HG03196 (cell line): ENCODE measurements at regions not wholly inside any gene's neighbourhood (a gene's known extent, or its start where the extent isn't known, plus 50 kb on each side); places are given as distances from the start of the nearest gene placed in this dataset.

Source experiments
- ATAC-seq: cut with Tn5 transposase; IDR thresholded peaks from one replicate; pipeline ENCODE4 v1.9.1; 2021; ENCODE audit not compliant: unreplicated experiment

GRCh38 chr17:71405101-71405500 is 715.7 kb upstream of the SOX9 start:
- ATAC-seq = no peak

DNA sequence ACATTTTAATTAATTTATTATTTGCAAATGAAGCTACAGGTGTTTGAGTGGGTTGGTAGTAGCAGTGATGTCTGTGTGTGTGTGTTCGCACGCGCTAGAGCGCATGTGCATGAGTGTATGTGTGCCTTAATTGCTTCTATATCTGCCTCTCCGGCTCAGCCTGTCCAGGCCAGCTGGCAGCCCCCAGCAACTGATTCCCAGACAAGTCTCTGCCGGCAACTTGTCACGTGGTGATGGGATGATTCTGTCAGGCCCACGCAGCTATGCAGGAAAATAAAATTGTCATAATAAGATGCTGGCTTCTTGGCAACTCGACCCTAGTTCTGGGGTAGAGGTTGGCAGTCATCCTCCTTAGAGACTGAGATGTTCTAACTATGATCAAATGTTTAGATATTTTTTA is 712.8 kb upstream of the SOX9 start:
- ATAC-seq = no peak

DNA sequence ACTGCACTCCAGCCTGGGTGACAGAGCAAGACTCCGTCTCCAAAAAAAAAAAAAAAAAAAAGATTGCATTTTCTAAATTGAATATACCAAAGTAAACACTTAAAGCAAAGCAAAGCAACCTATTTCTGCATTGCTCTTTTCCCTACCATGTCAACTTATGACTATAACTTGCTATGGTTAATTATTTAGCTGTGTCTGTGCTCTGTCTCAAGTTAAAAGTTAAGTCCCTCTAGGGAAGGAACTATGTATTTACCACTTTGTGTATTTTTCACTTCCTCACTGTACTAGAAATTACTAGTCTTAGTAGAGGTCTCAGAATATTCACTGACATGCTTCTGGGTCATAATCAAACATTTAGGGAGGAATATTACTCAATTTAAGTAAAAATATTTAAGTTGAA is 711.7 kb upstream of the SOX9 start:
- no peak for ATAC-seq

- ATAC-seq = no peak
Observed at GRCh38 chr17:71409712-71410111, 711.1 kb upstream of the SOX9 start.

DNA sequence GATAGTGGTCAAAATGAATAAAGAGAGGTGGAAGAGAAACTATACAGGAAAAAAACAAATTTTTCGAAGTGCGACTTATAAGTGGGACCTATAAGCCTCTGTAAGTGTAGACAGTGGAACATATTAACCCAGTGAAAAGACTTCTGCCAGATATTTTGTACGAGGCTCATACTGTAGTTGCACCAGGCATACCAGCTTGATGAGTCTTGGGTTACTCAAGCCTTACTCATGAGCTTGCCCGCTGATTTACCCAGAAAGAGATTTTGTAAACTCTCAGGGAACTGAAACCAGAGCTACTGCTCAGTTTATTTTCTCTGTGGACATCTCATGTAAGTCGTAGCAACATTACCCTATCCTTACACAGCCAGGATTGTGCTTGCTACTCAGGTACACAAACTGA is 708.0 kb upstream of the SOX9 start:
- no peak for ATAC-seq

- ATAC-seq = no peak
Observed at GRCh38 chr17:71413935-71414334, 706.9 kb upstream of the SOX9 start.

GRCh38 chr17:71417142-71417541 is 703.7 kb upstream of the SOX9 start:
- ATAC-seq = no peak

DNA sequence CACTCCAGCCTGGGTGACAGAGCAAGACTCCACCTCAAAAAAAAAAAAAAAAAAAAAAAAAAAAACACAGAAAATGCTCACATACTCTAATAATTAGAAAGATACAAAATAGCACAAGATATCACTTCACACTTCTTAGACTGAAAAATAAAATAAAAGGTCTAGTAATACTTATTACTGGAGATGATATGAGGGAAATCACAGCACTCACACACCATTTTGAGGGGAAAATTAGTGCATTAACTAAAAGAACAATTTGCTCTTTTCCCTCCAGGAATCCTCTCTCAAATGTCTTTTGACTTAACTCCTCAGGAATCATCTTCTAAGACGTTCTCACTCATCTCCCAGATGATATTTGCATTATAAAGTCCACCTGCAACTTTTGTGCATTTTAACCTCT is 697.9 kb upstream of the SOX9 start:
- ATAC-seq = no peak

DNA sequence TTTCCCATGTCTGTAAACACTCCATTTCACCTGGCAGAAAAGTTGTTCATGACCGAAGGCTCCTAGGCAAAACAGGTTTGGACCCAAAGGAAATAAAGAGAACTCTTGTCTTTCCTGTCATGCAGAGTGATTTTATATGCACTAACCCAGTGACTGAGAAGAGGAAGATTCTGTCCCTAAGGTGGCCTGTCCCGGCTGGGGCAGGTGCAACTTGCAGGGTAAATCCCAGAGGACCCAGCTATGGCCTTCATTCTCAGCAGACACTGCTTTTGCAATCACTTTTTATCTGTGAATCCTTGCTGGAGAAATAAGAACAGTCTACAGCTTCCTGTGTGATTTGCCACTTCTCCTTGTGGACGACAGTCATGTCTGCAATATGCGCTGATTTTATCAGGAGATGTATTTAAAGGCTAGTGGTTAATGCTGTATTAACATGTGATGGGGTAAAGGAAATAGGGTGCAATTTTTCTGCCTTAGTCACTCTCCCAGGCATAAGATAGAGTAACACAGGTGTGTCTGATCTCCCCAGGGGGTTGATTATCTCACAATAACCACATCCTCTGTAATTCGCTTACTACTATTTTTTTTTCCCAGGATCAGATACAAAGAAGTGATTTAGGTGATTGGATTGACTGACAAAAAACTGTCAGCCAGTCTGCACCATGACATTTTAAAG is 696.8 kb upstream of the SOX9 start:
- ATAC-seq = no peak

- ATAC-seq = no peak
Observed at GRCh38 chr17:71427801-71428200, 693.0 kb upstream of the SOX9 start.

- ATAC-seq = no peak
Observed at GRCh38 chr17:71428897-71429296, 691.9 kb upstream of the SOX9 start.

DNA sequence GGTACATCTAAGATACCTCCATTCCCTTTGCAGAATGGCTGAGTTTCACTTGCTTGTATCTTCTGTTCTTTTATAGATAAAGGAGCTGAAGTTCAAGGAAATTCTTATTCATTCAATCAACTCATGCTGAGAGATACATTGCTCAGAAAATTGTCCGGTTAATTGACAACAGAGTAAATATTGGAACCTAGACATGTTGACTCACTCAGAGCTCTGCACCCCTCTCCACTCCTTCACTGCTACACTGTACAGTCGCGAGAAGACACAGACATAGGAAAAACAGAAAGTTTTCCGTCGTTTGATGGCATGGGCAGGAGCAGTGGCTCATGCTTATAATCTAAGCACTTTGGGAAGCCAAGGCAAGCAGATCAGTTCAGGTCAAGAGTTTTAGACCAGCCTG is 690.5 kb upstream of the SOX9 start:
- no peak for ATAC-seq

DNA sequence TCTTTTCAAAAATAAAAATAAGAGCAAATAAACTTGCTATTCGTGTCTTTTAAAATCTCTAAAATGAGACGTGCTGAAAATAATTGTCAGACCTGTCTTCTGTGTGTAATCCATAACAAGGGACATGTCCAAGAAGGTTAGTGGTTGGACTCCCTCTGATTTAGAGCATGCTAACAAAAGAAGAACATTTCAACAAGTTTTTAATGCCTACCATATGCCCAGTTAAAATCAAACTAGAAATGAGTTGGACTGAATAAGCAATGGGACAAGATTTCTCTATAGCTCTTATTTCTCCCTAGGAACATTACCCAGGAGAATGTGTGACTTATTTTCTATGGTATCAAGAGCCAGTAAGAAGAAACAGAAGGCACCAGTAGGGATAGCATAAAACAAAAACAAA is 689.7 kb upstream of the SOX9 start:
- no peak for ATAC-seq

DNA sequence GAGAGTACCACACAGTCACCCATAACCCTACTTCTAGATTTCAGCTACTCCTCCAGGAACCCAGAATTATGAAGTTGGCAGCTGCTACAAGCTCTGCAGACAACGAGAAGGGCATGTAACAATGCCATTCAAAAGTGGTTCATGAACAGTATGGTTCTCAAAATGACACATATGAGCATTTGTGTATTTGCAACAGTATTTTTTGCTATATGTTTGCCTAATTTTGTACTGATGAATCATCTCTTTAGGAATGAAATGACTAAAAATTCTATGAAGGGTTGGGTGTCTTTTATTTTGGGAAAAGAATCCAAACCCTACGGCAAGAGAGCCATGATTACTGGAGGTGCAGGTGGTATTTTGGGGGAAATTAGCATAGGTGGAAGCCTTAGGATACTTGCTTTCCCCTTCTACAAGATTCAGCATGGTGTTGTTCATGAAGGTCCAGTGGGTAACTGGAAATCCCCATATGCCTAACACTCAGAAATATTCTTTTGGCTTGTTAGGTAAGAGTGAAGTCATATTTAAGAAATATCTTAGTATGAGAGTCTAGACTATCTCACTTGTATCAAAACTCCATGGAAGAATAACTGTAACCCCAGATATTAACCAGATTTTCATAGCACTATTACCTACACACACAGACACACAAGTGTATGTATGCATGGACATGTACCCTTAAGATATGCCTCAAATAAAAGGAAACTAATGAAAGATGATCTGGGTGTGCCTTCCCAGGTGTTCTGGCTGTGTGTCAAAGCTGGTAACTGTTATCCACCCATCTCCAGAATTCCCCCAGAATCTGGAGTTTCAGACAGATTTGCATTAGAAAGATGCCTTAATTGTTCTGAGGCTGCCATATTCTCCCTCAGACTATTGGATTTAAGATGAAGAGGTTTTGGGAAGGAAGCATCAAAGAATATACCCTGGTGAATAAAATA is 688.2 kb upstream of the SOX9 start:
- no peak for ATAC-seq

- ATAC-seq = no peak
Observed at GRCh38 chr17:71434716-71435115, 686.1 kb upstream of the SOX9 start.

- ATAC-seq = no peak
Observed at GRCh38 chr17:71436479-71436878, 684.3 kb upstream of the SOX9 start.

DNA sequence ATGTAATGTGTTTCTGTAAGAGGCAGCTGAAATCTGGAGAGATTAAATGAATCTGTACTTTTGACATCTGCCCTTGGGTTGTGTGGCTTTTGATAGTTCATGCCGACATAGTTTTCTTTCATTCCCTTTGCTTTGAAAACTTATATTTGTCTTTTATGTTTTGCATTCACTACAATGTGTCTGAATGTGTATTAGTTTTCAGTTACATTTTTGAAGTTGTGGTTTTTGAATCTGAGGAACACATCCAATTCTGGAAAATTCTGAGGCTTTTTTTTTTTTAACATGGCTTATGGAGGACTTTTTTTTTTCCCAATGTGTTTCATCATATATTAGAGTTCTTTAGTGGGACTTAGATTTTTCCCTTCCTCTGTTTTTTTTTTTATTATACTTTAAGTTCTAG is 683.7 kb upstream of the SOX9 start:
- no peak for ATAC-seq

DNA sequence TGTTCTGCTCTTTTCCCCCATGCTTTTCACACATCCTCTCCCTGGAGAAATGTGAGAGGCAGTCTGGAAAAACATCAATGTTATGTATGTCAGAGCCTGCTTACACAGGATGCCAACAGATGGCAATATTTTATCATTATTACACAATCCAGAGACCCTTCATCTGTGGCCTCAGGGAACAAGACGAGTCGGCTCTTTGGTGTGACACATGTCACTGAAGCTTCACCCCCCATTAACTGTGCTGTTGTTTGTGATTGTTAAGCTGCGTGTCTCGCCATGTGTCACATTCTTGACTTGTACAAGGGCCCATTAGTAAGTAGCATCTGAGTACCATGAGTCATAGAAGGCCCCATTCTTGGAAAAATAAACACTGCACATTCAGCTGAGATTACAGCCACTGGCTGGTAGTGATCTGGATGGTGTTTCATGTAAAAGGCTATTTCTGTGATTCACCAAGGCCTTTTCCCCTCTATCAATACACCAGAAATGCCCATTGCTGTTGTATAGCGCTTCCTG is 682.1 kb upstream of the SOX9 start:
- ATAC-seq = no peak

GRCh38 chr17:71440513-71440912 is 680.3 kb upstream of the SOX9 start:
- no peak for ATAC-seq

DNA sequence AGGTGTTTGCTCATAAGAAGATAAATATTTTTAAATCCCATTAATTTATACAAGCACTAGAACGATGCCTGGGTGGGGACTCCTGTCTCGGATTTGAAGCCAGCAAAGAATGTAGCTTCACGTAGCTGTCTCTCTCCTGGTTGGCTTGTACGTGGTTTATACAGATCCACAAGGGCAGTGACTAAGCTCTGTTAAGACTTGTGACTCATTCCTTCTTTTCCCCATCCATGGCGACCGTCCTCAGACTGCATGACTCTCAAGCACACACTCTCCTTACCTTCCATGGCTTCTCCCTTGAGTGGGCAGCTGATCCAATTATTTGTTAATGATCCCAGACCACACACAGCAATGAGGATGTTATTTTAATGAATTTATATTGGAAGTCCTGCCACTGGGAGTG is 679.7 kb upstream of the SOX9 start:
- no peak for ATAC-seq

DNA sequence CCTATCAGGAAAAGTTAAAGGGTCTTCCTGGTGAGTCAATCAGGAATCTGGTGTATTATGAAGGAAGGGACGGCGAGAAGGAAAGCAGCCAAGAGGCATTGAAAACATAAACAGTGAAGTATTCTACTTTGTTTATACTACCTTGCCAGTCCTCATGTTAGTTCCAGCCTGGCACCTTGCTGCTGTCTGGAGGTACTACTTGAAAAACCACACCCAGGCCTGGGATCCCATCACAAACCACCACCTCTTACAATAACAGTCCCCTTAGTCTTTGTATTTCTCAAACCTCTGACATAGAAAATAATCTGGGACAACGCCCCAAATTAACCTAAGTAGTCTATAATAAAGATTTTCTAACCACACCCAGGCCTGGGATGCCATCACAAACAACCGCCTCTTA is 676.7 kb upstream of the SOX9 start:
- ATAC-seq = no peak
